Neural progenitor cell (in vitro differentiated cells): ENCODE measurements at regions not wholly inside any gene's neighbourhood (a gene's known extent, or its start where the extent isn't known, plus 50 kb on each side); places are given as distances from the start of the nearest gene placed in this dataset.
"Not testable (repeated sequence)": the region's sequence is repeated elsewhere in the genome, so short reads cannot be mapped to it uniquely, and the experiment has no call there.

ENCODE experiments used
- DNase-seq: peaks from one replicate; pipeline ENCODE4 v3.0.0-alpha.2; 2016; ENCODE audit warnings: low spot score
- H2AFZ ChIP-seq: fragments of 200-600 bp; sonication (generic); replicated peaks from 2 replicates; pipeline ENCODE4 v1.6.1; 2016; ENCODE audit warnings: antibody characterized with exemption
- H3F3A ChIP-seq: fragments of 200-600 bp; sonication (generic); 2 replicates; pipeline ENCODE4 v1.6.1; 2016; ENCODE audit warnings: antibody characterized with exemption, low read depth
- H3K27ac ChIP-seq: fragments of 200-600 bp; sonication (generic); 2 replicates; pipeline ENCODE4 v1.5.1; 2016; ENCODE audit warnings: mild to moderate bottlenecking
- H3K27me3 ChIP-seq: fragments of 200-600 bp; sonication (generic); 2 replicates; pipeline ENCODE4 v1.6.1; 2016; ENCODE audit warnings: mild to moderate bottlenecking, moderate library complexity
- H3K36me3 ChIP-seq: fragments of 200-600 bp; sonication (generic); 2 replicates; pipeline ENCODE4 v1.5.1; 2016
- H3K4me1 ChIP-seq: fragments of 200-600 bp; sonication (generic); 2 replicates; pipeline ENCODE4 v1.6.1; 2016; ENCODE audit warnings: mixed run types
- H3K4me2 ChIP-seq: fragments of 200-600 bp; sonication (generic); 2 replicates; pipeline ENCODE4 v1.6.1; 2016
- H3K4me3 ChIP-seq: fragments of 200-600 bp; sonication (generic); 2 replicates; pipeline ENCODE4 v1.5.1; 2016
- H3K79me2 ChIP-seq: fragments of 200-600 bp; sonication (generic); 2 replicates; pipeline ENCODE4 v1.6.1; 2016; ENCODE audit warnings: low read depth
- H3K9ac ChIP-seq: fragments of 200-600 bp; sonication (generic); 2 replicates; pipeline ENCODE4 v1.6.1; 2016
- H3K9me3 ChIP-seq: fragments of 200-600 bp; sonication (generic); 2 replicates; pipeline ENCODE4 v1.5.1; 2016; ENCODE audit warnings: low read depth
- H4K20me1 ChIP-seq: fragments of 200-600 bp; sonication (generic); 2 replicates; pipeline ENCODE4 v1.6.1; 2016; ENCODE audit warnings: low read depth
- H3K27ac Mint-ChIP-seq: 3 replicates; pipeline ENCODE4 v1.8.0; 2021; ENCODE audit warnings: mixed read lengths
- H3K27me3 Mint-ChIP-seq: 2 replicates; pipeline ENCODE4 v1.8.0; 2022; ENCODE audit warnings: low read depth, mild to moderate bottlenecking, inconsistent platforms, moderate library complexity, mixed read lengths; ENCODE audit not compliant: insufficient read depth
- H3K36me3 Mint-ChIP-seq: 3 replicates; pipeline ENCODE4 v1.8.0; 2021; ENCODE audit warnings: mixed read lengths
- H3K4me1 Mint-ChIP-seq: 3 replicates; pipeline ENCODE4 v1.8.0; 2021; ENCODE audit warnings: mixed read lengths
- H3K4me3 Mint-ChIP-seq: 3 replicates; pipeline ENCODE4 v1.8.0; 2021; ENCODE audit warnings: mild to moderate bottlenecking, moderate library complexity, mixed read lengths
- H3K9me3 Mint-ChIP-seq: 3 replicates; pipeline ENCODE4 v1.8.0; 2020; ENCODE audit warnings: mixed read lengths
- CTCF ChIP-seq: fragments of 200-600 bp; sonication (generic); IDR thresholded peaks from 2 replicates; pipeline ENCODE4 v1.5.1; 2017; ENCODE audit warnings: antibody characterized with exemption, mild to moderate bottlenecking
- EZH2 ChIP-seq: fragments of 200-600 bp; sonication (generic); IDR thresholded peaks from 2 replicates; pipeline ENCODE4 v1.6.1; 2017; ENCODE audit warnings: antibody characterized with exemption, mild to moderate bottlenecking, moderate library complexity
- EZH2phosphoT487 ChIP-seq: fragments of 200-600 bp; sonication (generic); IDR thresholded peaks from 2 replicates; pipeline ENCODE4 v1.6.1; 2017; ENCODE audit warnings: antibody characterized with exemption

GRCh38 chr21:16457498-16457897, 727.7 kb downstream of the USP25 start:
- Histone ChIP-seq H3K4me3 (no peak overlapping the region), H3K36me3 (no peaks in the 10 kb centered on the region), H4K20me1 (no peaks in the 10 kb centered on the region), H3K27ac (no peak overlapping the region), H3K79me2 (no peaks in the 10 kb centered on the region), H3F3A (no peaks in the 10 kb centered on the region), H3K4me1 (peaks cover 8% of the 10 kb centered on the region), H3K9ac (no peak overlapping the region), H3K4me2 (no peak overlapping the region), H3K27me3 (no peaks in the 10 kb centered on the region), H2AFZ (no peak overlapping the region), H3K9me3 (no peaks in the 10 kb centered on the region)
- Mint-ChIP-seq H3K27me3 (peaks cover 2% of the 10 kb centered on the region), H3K9me3 (peaks cover 25% of the 10 kb centered on the region), H3K4me1 (peaks cover 27% of the 10 kb centered on the region), H3K27ac (no peak overlapping the region), H3K36me3 (peaks cover 24% of the 10 kb centered on the region), H3K4me3 (no peak overlapping the region)
- DNase-seq: no peak
- TF ChIP-seq EZH2phosphoT487 (no peak), EZH2 (no peak), CTCF (no peak)

- TF ChIP-seq CTCF (peak; percentile 29), EZH2 (no peak), EZH2phosphoT487 (no peak)
- H4K20me1 ChIP-seq: no peaks in the 10 kb centered on the region
- no peak overlapping the region for H3K27ac ChIP-seq
- Mint-ChIP-seq H3K4me3 (no peak overlapping the region), H3K27ac (no peak overlapping the region), H3K9me3 (peaks cover 44% of the 10 kb centered on the region), H3K36me3 (peaks cover 44% of the 10 kb centered on the region), H3K27me3 (peaks cover 6% of the 10 kb centered on the region), H3K4me1 (peaks cover 9% of the 10 kb centered on the region)
- no peak overlapping the region for H2AFZ ChIP-seq
- no peak for DNase-seq
- peaks cover 4% of the 10 kb centered on the region for H3K4me1 ChIP-seq
- no peaks in the 10 kb centered on the region for H3K79me2 ChIP-seq
- H3K4me3 ChIP-seq: no peak overlapping the region
- no peaks in the 10 kb centered on the region for H3F3A ChIP-seq
- H3K27me3 ChIP-seq: no peaks in the 10 kb centered on the region
- no peaks in the 10 kb centered on the region for H3K36me3 ChIP-seq
- no peak overlapping the region for H3K4me2 ChIP-seq
- H3K9me3 ChIP-seq: no peaks in the 10 kb centered on the region
- H3K9ac ChIP-seq: no peak overlapping the region
Measured at GRCh38 chr21:16460936-16461335, 731.2 kb downstream of the USP25 start.

GRCh38 chr21:16464211-16464889, 734.6 kb downstream of the USP25 start:
- H4K20me1 ChIP-seq, H3K9ac ChIP-seq, H3K27ac ChIP-seq, H2AFZ ChIP-seq, H3K4me1 ChIP-seq, H3K9me3 ChIP-seq, H3K4me1 Mint-ChIP-seq, H3K4me3 Mint-ChIP-seq, H3F3A ChIP-seq, H3K27me3 Mint-ChIP-seq, DNase-seq, H3K36me3 ChIP-seq, H3K4me3 ChIP-seq, H3K27ac Mint-ChIP-seq, H3K27me3 ChIP-seq, H3K4me2 ChIP-seq, H3K79me2 ChIP-seq: not testable (repeated sequence)
- H3K9me3 Mint-ChIP-seq: peaks cover 40% of the 10 kb centered on the region
- peaks cover 39% of the 10 kb centered on the region for H3K36me3 Mint-ChIP-seq

- Histone ChIP-seq H3K9me3 (no peaks in the 10 kb centered on the region), H3K27ac (no peak overlapping the region), H3K4me1 (no peaks in the 10 kb centered on the region), H3K9ac (no peak overlapping the region), H2AFZ (no peak overlapping the region), H3K79me2 (no peaks in the 10 kb centered on the region), H4K20me1 (no peaks in the 10 kb centered on the region), H3K27me3 (no peaks in the 10 kb centered on the region), H3F3A (no peaks in the 10 kb centered on the region), H3K36me3 (no peaks in the 10 kb centered on the region), H3K4me2 (no peak overlapping the region), H3K4me3 (no peak overlapping the region)
- H3K36me3 Mint-ChIP-seq: peaks cover 26% of the 10 kb centered on the region
- no peak overlapping the region for H3K27ac Mint-ChIP-seq
- DNase-seq: no peak
- H3K4me1 Mint-ChIP-seq: no peaks in the 10 kb centered on the region
- H3K9me3 Mint-ChIP-seq: peaks cover 14% of the 10 kb centered on the region
- H3K27me3 Mint-ChIP-seq: peaks cover 3% of the 10 kb centered on the region
- H3K4me3 Mint-ChIP-seq: no peak overlapping the region
- TF ChIP-seq EZH2 (no peak), CTCF (no peak), EZH2phosphoT487 (no peak)
Measured at GRCh38 chr21:16468184-16468583, 738.4 kb downstream of the USP25 start.
